LNCAP (cell line): ENCODE measurements at regions not wholly inside any gene's neighbourhood (a gene's known extent, or its start where the extent isn't known, plus 50 kb on each side); places are given as distances from the start of the nearest gene placed in this dataset.

Experiments
- TF ChIP-seq, protein P1 (sequence below): fragments of 450-650 bp; IDR thresholded peaks from 2 replicates; pipeline ENCODE4 v1.5.1; 2017; ENCODE audit warnings: mild to moderate bottlenecking

DNA sequence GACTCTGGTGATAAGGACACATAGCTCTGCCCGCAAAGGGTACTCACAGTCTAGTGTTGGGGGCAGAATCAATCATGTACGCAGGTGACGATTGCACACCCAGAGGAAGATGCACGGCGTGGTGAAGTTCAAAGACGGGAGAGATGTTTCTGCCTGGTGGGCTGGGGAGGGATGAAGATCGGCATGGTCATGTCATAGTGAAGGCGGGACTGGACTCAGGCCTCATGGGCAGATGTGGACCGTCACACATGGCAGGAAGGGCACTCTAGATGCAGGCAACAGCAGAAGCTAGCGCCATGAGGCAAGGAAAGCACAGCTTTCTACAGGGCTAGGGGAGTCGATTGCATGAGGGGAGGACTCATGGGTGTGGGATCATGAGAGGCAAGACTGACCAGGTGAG lies 240.6 kb downstream of the OPA1 start:
- TF ChIP-seq, protein P1, sequence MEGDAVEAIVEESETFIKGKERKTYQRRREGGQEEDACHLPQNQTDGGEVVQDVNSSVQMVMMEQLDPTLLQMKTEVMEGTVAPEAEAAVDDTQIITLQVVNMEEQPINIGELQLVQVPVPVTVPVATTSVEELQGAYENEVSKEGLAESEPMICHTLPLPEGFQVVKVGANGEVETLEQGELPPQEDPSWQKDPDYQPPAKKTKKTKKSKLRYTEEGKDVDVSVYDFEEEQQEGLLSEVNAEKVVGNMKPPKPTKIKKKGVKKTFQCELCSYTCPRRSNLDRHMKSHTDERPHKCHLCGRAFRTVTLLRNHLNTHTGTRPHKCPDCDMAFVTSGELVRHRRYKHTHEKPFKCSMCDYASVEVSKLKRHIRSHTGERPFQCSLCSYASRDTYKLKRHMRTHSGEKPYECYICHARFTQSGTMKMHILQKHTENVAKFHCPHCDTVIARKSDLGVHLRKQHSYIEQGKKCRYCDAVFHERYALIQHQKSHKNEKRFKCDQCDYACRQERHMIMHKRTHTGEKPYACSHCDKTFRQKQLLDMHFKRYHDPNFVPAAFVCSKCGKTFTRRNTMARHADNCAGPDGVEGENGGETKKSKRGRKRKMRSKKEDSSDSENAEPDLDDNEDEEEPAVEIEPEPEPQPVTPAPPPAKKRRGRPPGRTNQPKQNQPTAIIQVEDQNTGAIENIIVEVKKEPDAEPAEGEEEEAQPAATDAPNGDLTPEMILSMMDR, result no peak

DNA sequence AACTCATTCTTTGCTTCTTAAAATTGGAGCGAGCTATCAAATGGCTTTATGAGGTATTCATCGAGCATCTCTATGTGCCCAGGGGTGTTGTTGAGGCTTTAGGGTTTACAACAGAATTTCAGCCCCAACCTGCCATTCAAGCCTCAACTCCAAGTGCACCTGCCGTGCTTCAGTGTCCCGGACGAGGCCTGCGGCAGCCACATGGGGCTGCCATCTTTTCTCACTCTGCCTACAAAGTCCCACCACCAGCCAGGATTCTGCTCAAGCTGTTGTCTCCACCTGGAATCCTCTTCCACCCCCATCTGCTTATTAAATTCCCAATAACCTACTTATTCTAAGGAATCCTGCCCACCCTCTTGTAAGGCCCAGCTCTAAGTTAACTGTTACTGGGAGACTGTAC lies 242.4 kb downstream of the OPA1 start:
- TF ChIP-seq, protein P1, result no peak

DNA sequence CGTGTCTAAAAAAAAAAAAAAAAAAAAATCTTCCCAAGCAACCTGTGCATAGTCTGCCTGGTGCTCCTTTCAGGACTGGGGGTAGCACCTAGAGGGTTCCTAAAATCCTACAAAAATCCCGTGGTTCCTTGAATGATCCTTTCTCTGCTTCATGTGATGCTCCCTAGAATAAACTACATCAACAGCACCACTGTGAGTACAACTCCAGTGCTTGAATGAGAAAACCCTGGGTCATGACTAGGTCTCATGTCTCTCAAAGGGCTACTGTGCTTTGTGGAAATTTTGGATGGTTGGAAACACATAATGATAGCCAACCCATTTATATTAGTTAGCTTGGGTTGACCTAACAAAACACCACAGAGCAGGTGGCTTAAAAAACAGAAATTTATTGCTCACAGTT lies 243.5 kb downstream of the OPA1 start:
- TF ChIP-seq, protein P1, result no peak

DNA sequence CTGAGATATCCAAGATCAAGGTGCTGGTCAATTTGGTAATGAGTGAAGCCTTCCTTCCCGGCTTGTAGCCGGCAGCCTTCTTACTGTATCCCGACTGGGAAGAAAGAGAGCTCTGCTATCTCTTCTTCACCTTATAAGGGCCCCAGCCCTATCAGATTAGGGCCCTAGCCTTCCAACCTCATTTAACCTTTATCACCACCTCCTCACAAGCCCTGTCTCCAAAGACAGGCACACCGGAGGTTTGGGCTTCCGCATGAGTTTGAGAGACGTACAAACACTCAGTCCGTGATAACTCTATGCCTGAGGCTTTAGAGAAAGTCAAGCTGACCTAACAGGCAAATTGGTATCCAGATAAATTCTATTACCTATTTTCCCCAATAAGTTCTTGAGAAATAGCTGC lies 243.9 kb downstream of the OPA1 start:
- TF ChIP-seq, protein P1, result no peak

DNA sequence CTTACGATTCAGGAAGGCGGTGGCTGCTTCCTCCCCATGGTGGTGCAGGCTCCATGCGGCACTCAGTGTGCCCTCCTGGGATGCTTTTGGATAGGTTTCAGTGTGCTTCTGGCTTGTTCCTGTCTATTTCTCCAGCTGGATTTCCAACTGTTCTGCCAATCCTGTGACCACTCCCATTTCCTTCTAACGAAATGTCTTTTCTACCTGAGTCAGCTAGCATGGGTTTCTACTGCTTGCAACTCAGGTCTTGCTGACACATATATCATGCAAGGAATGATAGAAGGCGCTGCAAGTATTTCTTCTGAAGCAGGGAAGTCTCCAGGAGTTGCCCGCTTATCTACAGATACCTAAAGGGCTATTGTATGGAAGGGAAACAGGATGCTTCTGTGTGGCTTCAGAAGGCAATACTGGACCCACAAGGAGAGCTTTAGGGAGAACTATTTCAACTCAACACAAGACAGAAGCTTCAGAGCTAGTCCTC lies 244.4 kb downstream of the OPA1 start:
- TF ChIP-seq, protein P1, result no peak

DNA sequence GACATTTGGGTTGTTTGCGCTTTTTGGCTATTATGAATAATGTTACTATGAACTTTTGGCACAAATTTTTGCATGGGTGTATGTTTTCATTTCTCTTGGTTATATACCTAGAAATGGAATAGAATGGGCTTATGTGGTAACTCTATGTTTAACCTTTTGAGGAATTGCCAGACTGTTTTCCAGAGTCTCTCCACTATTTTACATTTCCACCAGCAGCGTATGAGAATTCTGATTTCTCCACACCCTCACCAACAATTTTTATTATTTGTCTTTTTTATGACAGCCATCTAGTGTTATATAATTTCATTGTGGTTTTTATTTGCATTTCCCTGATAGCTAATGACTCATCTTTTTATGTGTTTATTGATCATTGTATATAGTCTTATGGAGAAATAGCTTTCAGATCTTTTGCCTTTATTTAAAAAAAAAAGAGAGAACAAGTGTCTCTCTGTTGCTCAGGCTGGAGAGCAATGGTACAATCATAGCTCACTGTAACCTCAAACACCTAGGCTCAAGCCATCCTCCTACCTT lies 247.2 kb downstream of the OPA1 start:
- TF ChIP-seq, protein P1, result no peak

DNA sequence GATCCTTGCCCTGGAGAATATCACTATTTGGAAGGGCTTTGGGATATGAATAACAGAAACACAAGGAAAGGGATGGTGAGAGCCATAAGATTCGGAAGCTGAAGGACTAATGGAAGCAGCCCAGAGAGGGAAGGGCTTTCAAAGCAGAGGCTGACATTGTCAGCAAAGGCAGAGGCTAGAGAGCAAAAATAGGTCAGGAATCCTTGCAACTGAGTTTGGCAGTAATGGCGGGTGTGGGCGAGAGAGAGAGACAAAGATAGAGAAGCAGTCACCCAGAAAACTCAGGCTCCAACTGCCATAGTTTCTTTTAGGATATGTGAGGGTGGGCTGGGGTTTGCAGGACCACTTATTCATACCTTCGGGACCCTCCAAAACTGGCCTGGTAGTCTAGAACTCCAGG lies 248.6 kb downstream of the OPA1 start:
- TF ChIP-seq, protein P1, result no peak
